Esophagus muscularis mucosa (tissue), 4 donors: ENCODE measurements at regions not wholly inside any gene's neighbourhood (a gene's known extent, or its start where the extent isn't known, plus 50 kb on each side); places are given as distances from the start of the nearest gene placed in this dataset.
"Not testable (repeated sequence)": the region's sequence is repeated elsewhere in the genome, so short reads cannot be mapped to it uniquely, and the experiment has no call there.

ENCODE experiments used
- DNase-seq: peaks from one replicate; pipeline ENCODE4 v3.0.0-alpha.2; 2017; ENCODE audit errors: extremely low spot score
- H3K27ac ChIP-seq, 4 donors: fragments of 200-600 bp; sonication (generic); replicated peaks in 1 of 4; 1 replicate in 3 of 4; 2 replicates in 1 of 4; pipeline ENCODE4 v1.5.1; 2016 to 2019; ENCODE audit warnings: mild to moderate bottlenecking in 1 of 4
- H3K27me3 ChIP-seq, 4 donors: fragments of 200-600 bp; sonication (generic); one replicate each; pipeline versions ENCODE4 v1.5.1 to v1.6.0; 2016 to 2019
- H3K36me3 ChIP-seq, 4 donors: fragments of 200-600 bp; sonication (generic); one replicate each; pipeline ENCODE4 v1.5.1; 2016 to 2019
- H3K4me1 ChIP-seq, 4 donors: fragments of 200-600 bp; sonication (generic); one replicate each; pipeline ENCODE4 v1.5.1; 2016 to 2019
- H3K4me3 ChIP-seq, 4 donors: fragments of 200-600 bp; sonication (generic); 1 replicate in 2 of 4; 2 replicates in 2 of 4; pipeline ENCODE4 v1.5.1; 2016 to 2019; ENCODE audit warnings: mild to moderate bottlenecking in 4 of 4, moderate library complexity in 1 of 4
- H3K9me3 ChIP-seq, 4 donors: fragments of 200-600 bp; sonication (generic); 1 replicate in 3 of 4; 2 replicates in 1 of 4; pipeline ENCODE4 v1.5.1; 2016 to 2019
- WGBS: methylation state at CpG from one replicate; pipeline ENCODE4 v1.1.5; 2018; 5-methylcytosine and 5-hydroxymethylcytosine counted together
- intact Hi-C: fragments of 100-400 bp; cut with DNase I; formaldehyde crosslinking; loops from one replicate; pipeline ENCODE4 v1.15.1; 2023

DNA sequence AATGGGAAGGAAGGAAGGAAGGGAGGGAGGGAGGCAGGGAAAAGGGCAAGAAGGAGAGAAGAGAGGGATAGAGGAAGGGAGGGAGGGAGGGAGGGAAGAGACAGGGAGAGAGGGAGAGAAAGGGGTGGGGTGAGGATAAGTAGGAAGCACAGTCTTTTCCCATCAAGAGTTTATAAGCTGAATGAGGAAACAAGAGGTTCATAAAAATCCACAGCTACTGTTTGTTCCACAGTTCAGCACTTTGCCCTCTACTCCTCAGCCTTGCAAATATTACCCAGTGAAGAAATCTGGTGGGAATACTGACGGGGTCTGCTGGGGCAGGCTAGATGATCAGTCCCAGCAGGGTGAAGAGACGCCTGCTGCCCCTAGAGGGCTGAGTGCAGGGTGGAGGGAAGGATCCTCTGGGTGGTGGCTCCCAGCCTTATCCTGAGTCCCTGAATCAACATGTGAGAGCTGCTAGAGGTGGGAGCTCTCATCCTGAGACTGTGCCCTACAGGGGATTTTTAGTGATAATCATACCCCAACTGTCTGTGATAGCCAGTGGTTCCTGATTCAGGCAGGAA lies 233.9 kb upstream of the NBPF12 start:
- DNase-seq, H3K9me3 ChIP-seq, H3K4me1 ChIP-seq, H3K36me3 ChIP-seq, intact Hi-C loops, H3K4me3 ChIP-seq, H3K27ac ChIP-seq, H3K27me3 ChIP-seq: not testable (repeated sequence)
- WGBS: 96% methylated on average over 2 of the region's 2 CpGs

DNA sequence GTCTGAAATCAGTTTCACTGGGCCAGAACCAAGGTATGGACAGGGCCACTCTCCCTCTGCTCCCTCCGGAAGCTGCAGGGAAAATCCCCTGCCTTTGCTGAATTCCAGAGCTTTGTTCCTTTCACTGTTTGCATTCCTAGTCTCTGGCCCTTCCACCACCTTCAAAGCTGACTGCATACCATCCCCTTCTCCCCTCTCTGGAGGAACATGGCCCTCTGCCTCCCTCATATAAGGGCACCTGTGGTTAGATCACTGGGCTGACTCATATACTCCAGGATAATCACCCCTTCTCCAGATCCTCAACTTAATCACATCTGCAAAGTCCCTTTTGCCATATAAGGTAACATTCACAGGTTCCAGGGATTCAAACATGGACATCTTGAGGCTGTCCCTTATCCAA lies 236.8 kb upstream of the NBPF12 start:
- H3K9me3 ChIP-seq, H3K27me3 ChIP-seq, intact Hi-C loops, H3K36me3 ChIP-seq, H3K4me3 ChIP-seq, DNase-seq, H3K27ac ChIP-seq, H3K4me1 ChIP-seq: not testable (repeated sequence)
- no CpG with 5 or more reads among the region's 1 CpG for WGBS

DNA sequence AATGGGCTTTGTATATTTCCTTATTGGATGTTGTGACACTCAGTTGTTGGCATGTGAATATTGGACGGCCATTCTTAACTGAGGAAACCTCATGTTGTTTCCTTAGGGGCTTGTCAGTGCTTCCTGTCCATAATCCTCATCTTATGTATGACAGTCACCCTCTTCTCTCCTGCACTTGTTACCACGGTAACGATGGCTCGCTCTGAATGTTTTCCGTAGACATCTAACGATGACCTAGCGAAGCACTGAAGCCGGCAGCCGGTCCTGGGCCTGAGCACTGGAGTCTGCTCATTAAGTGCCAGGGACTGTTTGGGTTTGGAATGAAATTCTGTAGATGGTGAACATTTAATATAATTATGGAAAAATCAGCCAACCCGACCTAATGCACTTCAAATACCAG lies 242.7 kb upstream of the NBPF12 start:
- H3K4me3 ChIP-seq, H3K27me3 ChIP-seq, intact Hi-C loops, DNase-seq, H3K4me1 ChIP-seq, H3K27ac ChIP-seq, H3K9me3 ChIP-seq, H3K36me3 ChIP-seq: not testable (repeated sequence)
- 93% methylated on average over 3 of the region's 10 CpGs for WGBS

DNA sequence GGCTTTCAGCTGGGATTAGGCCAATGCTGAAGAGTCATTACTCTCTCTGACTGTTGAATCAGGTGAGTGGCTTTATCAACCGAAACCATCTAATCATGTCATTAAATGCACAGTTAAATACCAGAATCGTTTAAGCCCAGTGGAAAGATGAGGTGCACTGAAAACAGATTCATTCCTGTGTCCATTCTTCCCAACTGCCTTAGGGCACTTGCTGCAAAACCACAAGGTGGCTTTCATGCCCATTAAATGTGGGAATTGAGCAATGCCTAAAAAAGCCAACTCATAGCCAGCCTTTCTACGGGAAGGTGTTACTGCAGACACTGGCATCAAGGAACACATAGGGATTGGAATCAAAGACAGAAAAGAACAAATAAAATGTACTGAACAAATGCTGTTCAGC lies 246.3 kb upstream of the NBPF12 start:
- H3K4me1 ChIP-seq, H3K9me3 ChIP-seq, H3K27ac ChIP-seq, H3K4me3 ChIP-seq, H3K36me3 ChIP-seq, DNase-seq, intact Hi-C loops, H3K27me3 ChIP-seq: not testable (repeated sequence)
- WGBS: no CpG with 5 or more reads among the region's 3 CpGs

DNA sequence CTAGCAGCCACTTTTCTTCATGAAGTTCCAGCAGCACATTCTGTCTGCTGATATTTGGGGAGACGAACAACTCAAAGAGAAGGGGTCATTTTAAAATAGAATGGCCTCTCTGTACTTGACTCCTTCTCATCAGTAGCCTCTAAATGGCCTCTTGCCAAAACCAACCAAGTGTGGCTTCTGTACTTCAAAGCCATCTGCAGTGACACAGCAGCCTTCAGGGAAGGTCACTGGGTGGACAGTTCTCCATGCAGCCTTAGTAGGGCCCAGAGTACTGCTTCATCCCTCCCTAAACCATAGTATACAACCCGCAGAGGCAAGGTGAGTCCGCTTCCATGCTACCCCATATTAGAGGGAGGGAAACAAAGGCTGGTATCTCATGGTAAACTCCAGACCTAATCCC lies 249.2 kb upstream of the NBPF12 start:
- WGBS: 82% methylated on average over 1 of the region's 3 CpGs
- DNase-seq: not testable (repeated sequence)

DNA sequence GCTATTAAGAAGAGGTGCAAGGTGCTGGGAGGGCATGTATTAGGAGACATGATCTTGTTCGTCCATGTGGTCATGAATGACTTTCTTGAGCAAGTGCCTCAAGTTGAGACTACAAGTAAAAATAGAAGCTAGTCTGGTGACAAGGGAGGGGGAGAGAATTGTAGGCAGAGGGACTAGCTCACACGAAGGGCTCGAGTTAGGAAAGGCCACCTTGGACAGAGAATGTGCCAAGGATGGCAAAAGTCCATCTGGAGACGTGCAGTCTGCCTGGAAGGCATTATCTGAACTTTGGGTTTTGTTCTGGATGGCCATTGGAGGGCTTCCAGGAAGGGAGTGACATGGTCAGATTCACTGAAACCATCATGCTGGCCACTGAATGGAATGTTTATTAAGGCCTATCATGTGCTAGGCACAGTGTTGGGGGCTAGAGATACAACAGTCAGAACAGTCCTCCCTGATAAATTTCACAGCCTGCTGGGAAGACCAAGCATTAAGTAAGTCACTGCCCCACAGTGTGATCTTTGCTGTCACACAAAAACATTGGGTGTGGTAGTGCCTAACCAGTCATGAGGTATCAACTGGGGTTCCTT lies 251.3 kb upstream of the NBPF12 start:
- H3K4me1 ChIP-seq, H3K36me3 ChIP-seq, H3K4me3 ChIP-seq, H3K27ac ChIP-seq, H3K9me3 ChIP-seq, intact Hi-C loops, H3K27me3 ChIP-seq: not testable (repeated sequence)
- WGBS: 78% methylated on average over 4 of the region's 4 CpGs
- peak; percentile 19 for DNase-seq

More for the DNA sequence above, 249.2 kb upstream of the NBPF12 start:
- H3K27me3 ChIP-seq, H3K36me3 ChIP-seq, H3K4me3 ChIP-seq, H3K4me1 ChIP-seq, H3K27ac ChIP-seq, intact Hi-C loops, H3K9me3 ChIP-seq: not testable (repeated sequence)

DNA sequence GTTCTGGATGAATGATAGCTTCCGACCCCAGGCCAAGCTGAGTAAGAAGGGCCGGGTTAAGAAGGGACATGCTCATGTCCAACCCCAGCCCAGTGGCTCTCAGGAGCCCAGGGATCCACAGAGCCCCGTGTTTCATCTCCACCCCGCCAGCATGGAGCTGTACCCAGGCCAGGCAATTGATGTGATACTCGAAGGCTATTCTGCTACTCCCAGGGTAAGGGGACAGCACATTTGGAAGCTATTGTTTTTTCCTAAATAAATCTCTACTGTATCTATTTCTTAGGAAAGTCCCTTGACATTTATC lies 255.0 kb upstream of the NBPF12 start:
- H3K27ac ChIP-seq, H3K36me3 ChIP-seq, DNase-seq, H3K9me3 ChIP-seq, H3K27me3 ChIP-seq, intact Hi-C loops, H3K4me3 ChIP-seq, H3K4me1 ChIP-seq: not testable (repeated sequence)
- 94% methylated on average over 2 of the region's 5 CpGs for WGBS

DNA sequence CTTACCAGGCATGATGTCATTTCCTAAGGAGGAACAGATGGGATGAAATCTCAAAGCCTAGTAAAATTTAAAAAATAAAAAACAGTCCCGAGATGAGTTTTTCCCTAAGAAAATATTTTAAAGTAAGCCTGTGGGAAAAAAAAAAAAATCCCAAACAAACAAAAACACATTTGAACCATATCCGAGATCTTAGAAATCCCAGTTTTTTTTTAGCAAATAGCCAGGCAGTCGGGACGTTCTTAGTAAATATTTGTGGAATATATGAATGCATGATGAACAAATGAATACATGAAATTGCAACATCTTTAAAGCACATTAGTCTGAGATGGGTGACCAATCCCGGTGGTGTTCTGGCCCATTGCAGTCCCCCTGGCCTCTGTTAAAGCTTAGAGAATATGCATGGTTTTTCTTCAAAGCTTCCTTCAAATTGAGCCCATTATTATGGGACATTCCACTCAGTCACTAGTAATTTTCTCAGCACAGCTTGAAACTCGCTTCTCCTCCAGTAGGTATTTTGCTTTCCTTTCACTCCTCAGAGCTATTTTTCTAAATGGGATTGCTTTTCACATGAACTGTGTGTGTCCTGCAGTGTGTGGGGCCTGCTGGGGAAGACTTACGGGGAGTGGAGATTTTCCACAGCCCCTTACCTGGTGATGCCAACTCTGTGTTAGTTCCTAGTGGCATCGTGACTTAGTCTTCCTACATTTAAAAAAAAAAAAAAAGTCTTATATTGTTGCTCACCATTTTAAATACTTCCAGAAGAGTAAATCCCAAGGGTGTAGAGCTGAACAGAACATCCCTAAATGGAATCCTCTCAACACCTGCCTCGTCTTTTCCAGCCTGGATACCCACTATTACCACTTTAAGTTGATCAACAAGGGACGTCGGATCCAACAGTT lies 255.6 kb upstream of the NBPF12 start:
- 0% methylated on average over 1 of the region's 11 CpGs for WGBS
- intact Hi-C loops: not testable (repeated sequence)

DNA sequence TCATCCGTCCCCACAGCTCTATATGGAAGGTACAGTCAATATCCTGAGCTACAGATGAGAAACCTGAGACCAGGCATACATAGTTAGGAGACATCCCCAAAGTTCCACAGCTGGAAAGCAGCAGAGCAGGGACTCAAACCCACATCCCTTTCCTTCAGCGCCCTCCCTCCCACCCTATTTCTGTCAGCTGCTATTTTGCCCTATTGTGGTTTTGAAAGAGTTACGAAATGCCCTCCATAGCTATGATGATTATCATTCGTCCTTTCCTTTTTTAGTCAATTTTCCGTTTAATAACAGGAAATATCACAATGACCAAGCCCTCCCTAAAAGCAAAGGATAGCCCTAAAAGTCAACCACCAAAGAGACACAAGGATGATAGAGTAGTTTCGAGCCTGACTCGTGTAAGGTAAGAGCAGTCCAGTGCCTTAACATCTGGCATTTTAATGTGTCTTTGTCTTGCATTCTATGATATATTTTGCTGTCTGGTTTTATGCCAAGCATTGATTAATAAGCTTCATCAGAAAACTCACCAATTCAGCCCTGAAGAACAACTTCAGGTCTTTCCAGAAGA lies 264.3 kb upstream of the NBPF12 start:
- H3K36me3 ChIP-seq, H3K4me3 ChIP-seq, H3K4me1 ChIP-seq, H3K27me3 ChIP-seq, intact Hi-C loops, H3K27ac ChIP-seq, H3K9me3 ChIP-seq: not testable (repeated sequence)
- 66% methylated on average over 5 of the region's 7 CpGs for WGBS
- DNase-seq: peak; percentile 37

More for the DNA sequence above, 255.6 kb upstream of the NBPF12 start:
- H3K4me1 ChIP-seq, H3K27me3 ChIP-seq, H3K9me3 ChIP-seq, H3K36me3 ChIP-seq, DNase-seq, H3K27ac ChIP-seq, H3K4me3 ChIP-seq: not testable (repeated sequence)

DNA sequence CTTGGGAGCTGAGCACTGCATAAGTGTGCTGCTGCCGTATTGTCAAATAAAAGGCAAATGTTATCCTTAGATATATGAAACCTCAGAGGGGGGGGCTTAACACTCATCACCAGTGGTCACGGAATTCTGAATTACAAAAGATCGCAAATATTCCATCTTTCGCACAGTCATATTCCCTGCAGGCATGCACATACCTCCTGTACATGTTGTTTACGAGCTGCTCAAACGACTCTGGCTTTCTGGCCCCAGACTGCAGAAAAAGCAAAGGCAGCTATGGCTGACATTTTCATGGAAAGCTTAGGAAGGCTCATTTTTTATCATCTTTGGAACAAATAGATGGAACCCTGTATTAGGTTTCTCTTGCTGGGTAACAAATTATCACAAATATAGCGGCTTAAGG lies 265.5 kb upstream of the NBPF12 start:
- WGBS: 60% methylated on average over 3 of the region's 7 CpGs
- H3K4me3 ChIP-seq: not testable (repeated sequence)

DNA sequence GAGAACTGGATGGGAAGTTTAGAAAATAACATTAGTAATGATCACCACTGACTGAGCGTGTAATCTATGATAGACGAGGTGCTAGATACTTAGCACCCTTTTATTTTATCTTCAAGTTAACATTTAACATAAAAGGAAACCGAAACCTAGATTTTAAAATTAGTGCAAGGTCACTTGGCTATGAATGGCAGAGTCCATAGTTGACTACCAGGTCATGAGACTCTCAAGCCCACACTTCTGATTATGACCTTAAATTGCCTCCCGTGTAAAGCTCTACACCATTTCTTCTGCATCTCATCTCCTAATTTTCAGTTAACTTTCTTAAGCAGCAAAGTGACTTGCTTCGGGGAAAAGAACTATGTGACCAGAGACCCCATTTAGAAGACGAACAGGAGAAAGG lies 266.5 kb upstream of the NBPF12 start:
- WGBS: 94% methylated on average over 3 of the region's 6 CpGs
- intact Hi-C loops, H3K9me3 ChIP-seq, DNase-seq, H3K27me3 ChIP-seq, H3K4me1 ChIP-seq, H3K36me3 ChIP-seq, H3K4me3 ChIP-seq, H3K27ac ChIP-seq: not testable (repeated sequence)

More for the DNA sequence above, 265.5 kb upstream of the NBPF12 start:
- H3K9me3 ChIP-seq, H3K27ac ChIP-seq, DNase-seq, intact Hi-C loops, H3K4me1 ChIP-seq, H3K27me3 ChIP-seq, H3K36me3 ChIP-seq: not testable (repeated sequence)

DNA sequence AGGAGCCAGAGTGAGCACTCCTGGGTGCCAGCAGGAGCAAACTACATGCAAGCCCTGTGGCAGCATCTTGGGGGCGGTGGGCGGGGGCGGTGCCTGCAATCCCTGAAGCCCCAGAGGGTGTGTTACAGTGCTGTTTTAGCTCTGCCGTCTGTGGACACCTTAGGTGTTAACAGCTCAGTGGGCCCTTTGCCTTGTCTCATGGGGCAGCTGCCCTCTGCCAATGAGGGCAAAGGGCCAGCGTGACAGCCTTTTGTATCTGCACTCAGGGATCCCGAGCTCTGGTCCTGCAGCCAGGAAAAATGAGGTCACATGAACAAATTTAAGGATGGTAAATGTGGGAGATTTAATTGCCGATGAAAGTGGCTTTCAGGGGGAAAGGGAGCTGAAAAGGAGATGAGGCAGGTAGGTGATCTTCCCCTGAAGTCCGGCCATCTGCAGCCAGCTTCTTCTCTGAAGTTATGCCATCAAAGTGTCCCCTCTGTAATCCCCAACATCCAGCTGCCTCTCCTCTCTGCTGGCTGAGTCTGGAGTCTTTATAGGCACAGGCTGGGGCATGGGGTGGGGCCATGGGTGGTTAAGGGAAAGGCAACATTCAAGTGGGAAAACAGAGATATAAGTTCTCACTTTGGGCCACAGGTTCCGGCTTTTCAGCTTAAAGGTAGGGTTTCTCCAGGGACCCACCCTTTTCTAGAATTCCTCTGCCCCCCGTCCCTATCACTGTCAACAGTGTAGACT lies 267.1 kb upstream of the NBPF12 start:
- 96% methylated on average over 7 of the region's 10 CpGs for WGBS

More for the DNA sequence above, 267.1 kb upstream of the NBPF12 start:
- intact Hi-C loops, H3K27me3 ChIP-seq, H3K4me3 ChIP-seq, H3K9me3 ChIP-seq, H3K4me1 ChIP-seq, H3K27ac ChIP-seq, H3K36me3 ChIP-seq: not testable (repeated sequence)
- DNase-seq: peak; percentile 53
